GM12865 (cell line): ENCODE measurements at regions not wholly inside any gene's neighbourhood (a gene's known extent, or its start where the extent isn't known, plus 50 kb on each side); places are given as distances from the start of the nearest gene placed in this dataset.

ENCODE experiments used
- DNase-seq: peaks from one replicate; pipeline ENCODE4 v3.0.0; 2010; ENCODE audit warnings: low read depth
- H3K4me3 ChIP-seq: 2 replicates; pipeline ENCODE4 v1.5.1; 2011; ENCODE audit warnings: mild to moderate bottlenecking, low read depth, low read length, control low read depth
- TF ChIP-seq, protein P1 (sequence below): IDR thresholded peaks from 2 replicates; pipeline ENCODE4 v1.5.1; 2011; ENCODE audit warnings: low read length, control low read depth, low read depth, inconsistent platforms; ENCODE audit not compliant: insufficient read depth; ENCODE audit errors: missing control alignments

GRCh38 chr7:25677595-25677994 is 449.3 kb upstream of the NPVF start:
- no peak for DNase-seq
- no peak overlapping the region for H3K4me3 ChIP-seq
- TF ChIP-seq, protein P1, sequence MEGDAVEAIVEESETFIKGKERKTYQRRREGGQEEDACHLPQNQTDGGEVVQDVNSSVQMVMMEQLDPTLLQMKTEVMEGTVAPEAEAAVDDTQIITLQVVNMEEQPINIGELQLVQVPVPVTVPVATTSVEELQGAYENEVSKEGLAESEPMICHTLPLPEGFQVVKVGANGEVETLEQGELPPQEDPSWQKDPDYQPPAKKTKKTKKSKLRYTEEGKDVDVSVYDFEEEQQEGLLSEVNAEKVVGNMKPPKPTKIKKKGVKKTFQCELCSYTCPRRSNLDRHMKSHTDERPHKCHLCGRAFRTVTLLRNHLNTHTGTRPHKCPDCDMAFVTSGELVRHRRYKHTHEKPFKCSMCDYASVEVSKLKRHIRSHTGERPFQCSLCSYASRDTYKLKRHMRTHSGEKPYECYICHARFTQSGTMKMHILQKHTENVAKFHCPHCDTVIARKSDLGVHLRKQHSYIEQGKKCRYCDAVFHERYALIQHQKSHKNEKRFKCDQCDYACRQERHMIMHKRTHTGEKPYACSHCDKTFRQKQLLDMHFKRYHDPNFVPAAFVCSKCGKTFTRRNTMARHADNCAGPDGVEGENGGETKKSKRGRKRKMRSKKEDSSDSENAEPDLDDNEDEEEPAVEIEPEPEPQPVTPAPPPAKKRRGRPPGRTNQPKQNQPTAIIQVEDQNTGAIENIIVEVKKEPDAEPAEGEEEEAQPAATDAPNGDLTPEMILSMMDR: no peak

GRCh38 chr7:25678215-25678614 is 449.9 kb upstream of the NPVF start:
- no peak overlapping the region for H3K4me3 ChIP-seq
- TF ChIP-seq, protein P1: no peak
- DNase-seq: no peak

GRCh38 chr7:25680636-25681035 is 452.4 kb upstream of the NPVF start:
- H3K4me3 ChIP-seq: no peak overlapping the region
- no peak for DNase-seq
- TF ChIP-seq, protein P1: no peak

- no peak for DNase-seq
- TF ChIP-seq, protein P1: no peak
- no peak overlapping the region for H3K4me3 ChIP-seq
Observed at GRCh38 chr7:25684360-25684759, 456.1 kb upstream of the NPVF start.

GRCh38 chr7:25686493-25686892 is 458.2 kb upstream of the NPVF start:
- DNase-seq: no peak
- TF ChIP-seq, protein P1: no peak
- H3K4me3 ChIP-seq: no peak overlapping the region

GRCh38 chr7:25694211-25694610 is 457.8 kb upstream of the NFE2L3 start:
- H3K4me3 ChIP-seq: no peak overlapping the region
- TF ChIP-seq, protein P1: no peak
- no peak for DNase-seq

DNA sequence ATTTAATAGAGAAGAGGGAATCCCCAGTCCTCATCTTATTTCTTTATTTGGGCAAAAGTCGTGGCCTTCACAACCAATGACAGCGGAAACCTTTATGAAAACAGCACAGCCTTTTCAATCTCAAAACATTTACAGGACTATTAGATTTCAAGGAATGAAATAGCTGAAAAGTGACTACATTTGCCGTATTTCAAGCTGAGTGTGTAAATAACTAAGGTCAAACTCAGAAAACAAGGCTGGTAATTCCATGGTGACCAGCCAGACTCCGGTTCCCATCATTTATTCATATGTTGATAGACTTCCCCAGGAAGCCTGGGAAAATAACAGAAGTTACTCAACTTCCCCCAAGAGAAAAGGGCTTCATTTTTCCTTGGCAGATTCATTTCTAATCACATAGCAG is 457.3 kb upstream of the NFE2L3 start:
- TF ChIP-seq, protein P1: no peak
- H3K4me3 ChIP-seq: no peak overlapping the region
- DNase-seq: no peak
